Inflammatory macrophage treated with lipopolysaccharide for 1 hour (primary cell): ENCODE measurements at regions not wholly inside any gene's neighbourhood (a gene's known extent, or its start where the extent isn't known, plus 50 kb on each side); places are given as distances from the start of the nearest gene placed in this dataset.

Experiments
- DNase-seq, 2 donors: peaks; one replicate each; pipeline ENCODE4 v3.0.0-alpha.2; 2020 to 2022

GRCh38 chr12:47306130-47306529, 226.4 kb upstream of the AMIGO2 start:
- DNase-seq = no peak

GRCh38 chr12:47305464-47305863, 225.7 kb upstream of the AMIGO2 start:
- no peak for DNase-seq

GRCh38 chr12:47303995-47304560, 224.3 kb upstream of the AMIGO2 start:
- no peak for DNase-seq

GRCh38 chr12:47303207-47303606, 223.4 kb upstream of the AMIGO2 start:
- DNase-seq = no peak

GRCh38 chr12:47302111-47302671, 222.4 kb upstream of the AMIGO2 start:
- DNase-seq = no peak

GRCh38 chr12:47299586-47299985, 219.8 kb upstream of the AMIGO2 start:
- DNase-seq = no peak

GRCh38 chr12:47297993-47298392, 218.2 kb upstream of the AMIGO2 start:
- no peak for DNase-seq

GRCh38 chr12:47296828-47297227, 217.1 kb upstream of the AMIGO2 start:
- DNase-seq = no peak

GRCh38 chr12:47293406-47293805, 213.6 kb upstream of the AMIGO2 start:
- no peak for DNase-seq

- no peak for DNase-seq
Observed at GRCh38 chr12:47286676-47287075, 206.9 kb upstream of the AMIGO2 start.
